GM12891 (cell line): ENCODE measurements at regions not wholly inside any gene's neighbourhood (a gene's known extent, or its start where the extent isn't known, plus 50 kb on each side); places are given as distances from the start of the nearest gene placed in this dataset.

Experiments
- POLR2A ChIP-seq: IDR thresholded peaks from 2 replicates; pipeline ENCODE4 v1.6.1; 2011; ENCODE audit warnings: low read depth, low read length, control low read depth
- POLR2AphosphoS5 ChIP-seq: IDR thresholded peaks from 2 replicates; pipeline ENCODE4 v1.6.1; 2011; ENCODE audit warnings: low read depth, low read length, control low read depth
- SPI1 ChIP-seq: IDR thresholded peaks from 2 replicates; pipeline ENCODE4 v1.6.1; 2011; ENCODE audit warnings: low read depth, low read length, control low read depth
- TAF1 ChIP-seq: IDR thresholded peaks from 2 replicates; pipeline ENCODE4 v1.6.1; 2011; ENCODE audit warnings: low read depth, low read length, control low read depth

GRCh38 chr4:27178061-27178460 is 317.4 kb downstream of the STIM2 start:
- no peak for TF ChIP-seq POLR2A
- no peak for TF ChIP-seq POLR2AphosphoS5
- no peak for TF ChIP-seq TAF1
- no peak for TF ChIP-seq SPI1
